ENCODE measurements at regions not wholly inside any gene's neighbourhood (a gene's known extent, or its start where the extent isn't known, plus 50 kb on each side); places are given as distances from the start of the nearest gene placed in this dataset.

DNA sequence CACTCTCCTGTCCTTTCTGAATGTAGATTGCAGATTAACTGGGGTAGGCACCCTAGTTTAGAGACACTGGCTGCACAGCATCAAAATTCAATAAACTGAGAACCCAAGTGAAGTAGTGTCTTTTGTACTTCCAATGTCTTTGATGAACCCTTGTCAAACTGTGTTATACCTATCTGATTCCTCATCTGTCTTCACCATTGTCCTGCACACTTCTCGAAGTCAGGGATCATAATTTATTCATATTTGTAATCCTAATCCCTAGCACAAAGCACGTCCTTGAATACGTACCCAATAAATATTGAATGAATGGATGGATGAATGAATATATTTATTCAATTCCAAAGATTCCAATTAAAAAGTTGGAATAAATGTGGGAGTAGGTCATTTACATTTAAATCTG is 256.6 kb upstream of the PTBP2 start:
- TF ChIP-seq, protein P1, sequence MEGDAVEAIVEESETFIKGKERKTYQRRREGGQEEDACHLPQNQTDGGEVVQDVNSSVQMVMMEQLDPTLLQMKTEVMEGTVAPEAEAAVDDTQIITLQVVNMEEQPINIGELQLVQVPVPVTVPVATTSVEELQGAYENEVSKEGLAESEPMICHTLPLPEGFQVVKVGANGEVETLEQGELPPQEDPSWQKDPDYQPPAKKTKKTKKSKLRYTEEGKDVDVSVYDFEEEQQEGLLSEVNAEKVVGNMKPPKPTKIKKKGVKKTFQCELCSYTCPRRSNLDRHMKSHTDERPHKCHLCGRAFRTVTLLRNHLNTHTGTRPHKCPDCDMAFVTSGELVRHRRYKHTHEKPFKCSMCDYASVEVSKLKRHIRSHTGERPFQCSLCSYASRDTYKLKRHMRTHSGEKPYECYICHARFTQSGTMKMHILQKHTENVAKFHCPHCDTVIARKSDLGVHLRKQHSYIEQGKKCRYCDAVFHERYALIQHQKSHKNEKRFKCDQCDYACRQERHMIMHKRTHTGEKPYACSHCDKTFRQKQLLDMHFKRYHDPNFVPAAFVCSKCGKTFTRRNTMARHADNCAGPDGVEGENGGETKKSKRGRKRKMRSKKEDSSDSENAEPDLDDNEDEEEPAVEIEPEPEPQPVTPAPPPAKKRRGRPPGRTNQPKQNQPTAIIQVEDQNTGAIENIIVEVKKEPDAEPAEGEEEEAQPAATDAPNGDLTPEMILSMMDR (IDR thresholded peaks at IDR 0.05), result no peak
- TF ChIP-seq POLR2A (IDR thresholded peaks at IDR 0.05) (no peak), EP300 (IDR thresholded peaks at IDR 0.05) (no peak)
